HCT116 (cell line): ENCODE measurements at regions not wholly inside any gene's neighbourhood (a gene's known extent, or its start where the extent isn't known, plus 50 kb on each side); places are given as distances from the start of the nearest gene placed in this dataset.

Experiments
- ATAC-seq: fragments of 200-7000 bp; cut with Tn5 transposase; 2 replicates; pipeline ENCODE4 v1.9.1; 2020; ENCODE audit warnings: mild to moderate bottlenecking, moderate library complexity
- BruUV-seq: library from RNA; stranded (reverse); fragments of 400-500 nt; replicated peaks from 2 replicates; lab custom pipeline; 2021; lab: Mats Ljungman, UMichigan
- CTCF ChIA-PET: fragments of 300-600 bp; sonication (Branson Sonifier 250); formaldehyde crosslinking; loops from one replicate; lab custom pipeline; 2021; ENCODE audit warnings: antibody characterized with exemption; lab: Charles Lee
- POLR2A ChIA-PET: fragments of 300-600, 350-600 bp; sonication (Branson Sonifier 250); formaldehyde crosslinking; loops from one replicate; lab custom pipeline; 2021; ENCODE audit warnings: antibody characterized with exemption; lab: Charles Lee
- RAD21 ChIA-PET, 2 experiments: fragments of 300-600 bp; sonication (Branson Sonifier 250); formaldehyde crosslinking; loops; one replicate each; lab custom pipeline; 2023; ENCODE audit warnings: low total read pairs in 2 of 2; ENCODE audit not compliant: uncharacterized antibody in 2 of 2, unreplicated experiment in 2 of 2, low non-redundant PET in 1 of 2; lab: Charles Lee
- DNase-seq: peaks from one replicate; pipeline ENCODE4 v3.0.0-alpha.2; 2010; ENCODE audit warnings: low read depth, low spot score
- H2AFZ ChIP-seq: fragments of 200-600 bp; shearing (Covaris generic), sonication (generic); 2 replicates; pipeline ENCODE4 v1.6.1; 2017; ENCODE audit warnings: low read depth, mixed run types, mixed read lengths, antibody characterized with exemption, low read length; ENCODE audit not compliant: poor library complexity, severe bottlenecking
- H3K27ac ChIP-seq: 2 replicates; pipeline ENCODE4 v1.5.1; 2012; ENCODE audit warnings: low read depth, low read length
- H3K27me3 ChIP-seq: fragments of 200-600 bp; sonication (generic); 2 replicates; pipeline ENCODE4 v1.6.1; 2016; ENCODE audit warnings: mixed run types, low read length, mixed read lengths; ENCODE audit not compliant: insufficient read depth
- H3K36me3 ChIP-seq, 2 experiments: fragments of 200-500 bp in 1 of 2; fragments of 200-600 bp in 1 of 2; sonication (Bioruptor generic) in 1 of 2; sonication (generic) in 1 of 2; 2 replicates each; pipeline versions ENCODE4 v1.5.1 to v1.6.1; 2014 to 2016; ENCODE audit warnings: low read length in 2 of 2, inconsistent platforms in 1 of 2, mixed read lengths in 1 of 2, mixed run types in 1 of 2; ENCODE audit not compliant: insufficient read depth in 2 of 2, control insufficient read depth in 1 of 2
- H3K4me1 ChIP-seq, 2 experiments: fragments of 200-600 bp in 1 of 2; sonication (generic) in 1 of 2; 2 replicates each; pipeline versions ENCODE4 v1.5.1 to v1.6.1; 2012 to 2017; ENCODE audit warnings: low read length in 2 of 2, inconsistent platforms in 1 of 2, mild to moderate bottlenecking in 1 of 2, mixed read lengths in 1 of 2, mixed run types in 1 of 2, moderate library complexity in 1 of 2; ENCODE audit not compliant: insufficient read depth in 2 of 2, control insufficient read depth in 1 of 2
- H3K4me2 ChIP-seq: fragments of 200-600 bp; sonication (generic); 2 replicates; pipeline ENCODE4 v1.6.1; 2017; ENCODE audit warnings: mixed run types, low read length, mixed read lengths
- H3K4me3 ChIP-seq, 2 experiments: fragments of 200-600 bp in 1 of 2; sonication (generic) in 1 of 2; replicated peaks in 1 of 2; 2 replicates each; pipeline ENCODE4 v1.5.1; 2011 to 2016; ENCODE audit warnings: low read length in 2 of 2, control low read depth in 1 of 2, low read depth in 1 of 2, mild to moderate bottlenecking in 1 of 2, mixed read lengths in 1 of 2, mixed run types in 1 of 2
- H3K79me2 ChIP-seq: fragments of 200-600 bp; sonication (generic); 2 replicates; pipeline ENCODE4 v1.6.1; 2017; ENCODE audit warnings: mild to moderate bottlenecking, mixed run types, low read length, moderate library complexity, mixed read lengths; ENCODE audit not compliant: insufficient read depth
- H3K9ac ChIP-seq: fragments of 200-600 bp; sonication (generic); 2 replicates; pipeline ENCODE4 v1.6.1; 2016; ENCODE audit warnings: low read length, mixed read lengths
- H3K9me2 ChIP-seq: fragments of 200-600 bp; sonication (generic), shearing (Covaris generic); 2 replicates; pipeline ENCODE4 v1.6.1; 2017; ENCODE audit warnings: mixed run types, mild to moderate bottlenecking, moderate library complexity; ENCODE audit not compliant: insufficient read depth
- H3K9me3 ChIP-seq, 2 experiments: fragments of 200-500 bp in 1 of 2; fragments of 200-600 bp in 1 of 2; sonication (Bioruptor generic) in 1 of 2; sonication (generic) in 1 of 2; 2 replicates each; pipeline ENCODE4 v1.6.1; 2014 to 2017; ENCODE audit warnings: low read length in 2 of 2, mixed read lengths in 2 of 2, inconsistent platforms in 1 of 2, low read depth in 1 of 2, mild to moderate bottlenecking in 1 of 2, mixed run types in 1 of 2, moderate library complexity in 1 of 2; ENCODE audit not compliant: control insufficient read depth in 1 of 2, insufficient read depth in 1 of 2
- H4K20me1 ChIP-seq: fragments of 200-600 bp; sonication (generic), shearing (Covaris generic); 2 replicates; pipeline ENCODE4 v1.6.1; 2017; ENCODE audit warnings: mixed run types, mild to moderate bottlenecking, moderate library complexity; ENCODE audit not compliant: insufficient read depth
- CEBPB ChIP-seq: IDR thresholded peaks from 2 replicates; pipeline ENCODE4 v1.6.1; 2012; ENCODE audit warnings: low read depth
- ELF1 ChIP-seq: IDR thresholded peaks from 2 replicates; pipeline ENCODE4 v1.6.1; 2012; ENCODE audit warnings: low read depth, borderline replicate concordance
- EZH2 ChIP-seq: fragments of 200-600 bp; sonication (generic); IDR thresholded peaks from 2 replicates; pipeline ENCODE4 v1.6.1; 2017; ENCODE audit warnings: antibody characterized with exemption, mixed run types
- FOSL1 ChIP-seq: IDR thresholded peaks from 2 replicates; pipeline ENCODE4 v1.6.1; 2012; ENCODE audit warnings: low read depth
- POLR2AphosphoS5 ChIP-seq: IDR thresholded peaks from 2 replicates; pipeline ENCODE4 v1.6.1; 2011; ENCODE audit warnings: mild to moderate bottlenecking, low read depth, low read length, moderate library complexity
- SIN3A ChIP-seq: IDR thresholded peaks from 2 replicates; pipeline ENCODE4 v1.6.1; 2012; ENCODE audit warnings: low read depth
- SRF ChIP-seq: IDR thresholded peaks from 2 replicates; pipeline ENCODE4 v1.6.1; 2012; ENCODE audit warnings: low read depth
- TCF7L2 ChIP-seq: IDR thresholded peaks from 2 replicates; pipeline ENCODE4 v1.7.0; 2011; ENCODE audit warnings: borderline replicate concordance, inconsistent platforms; ENCODE audit not compliant: insufficient read depth, insufficient read length; ENCODE audit errors: extremely low read depth
- YY1 ChIP-seq: IDR thresholded peaks from 2 replicates; pipeline ENCODE4 v1.6.1; 2011; ENCODE audit warnings: low read length, low read depth, moderate library complexity, mild to moderate bottlenecking; ENCODE audit not compliant: insufficient replicate concordance; ENCODE audit errors: extremely low read depth
- ZFX ChIP-seq: fragments of 450-650 bp; IDR thresholded peaks from 2 replicates; pipeline ENCODE4 v1.6.1; 2017
- intact Hi-C: fragments of 100-400 bp; cut with micrococcal nuclease; formaldehyde crosslinking; loops from 2 replicates; pipeline ENCODE4 v1.10.0; 2022
- TF ChIP-seq, protein P1 (sequence below): IDR thresholded peaks from 2 replicates; pipeline ENCODE4 v1.6.1; 2012
- TF ChIP-seq, protein P2 (sequence below): IDR thresholded peaks from 2 replicates; pipeline ENCODE4 v1.6.1; 2012; ENCODE audit warnings: low read depth

DNA sequence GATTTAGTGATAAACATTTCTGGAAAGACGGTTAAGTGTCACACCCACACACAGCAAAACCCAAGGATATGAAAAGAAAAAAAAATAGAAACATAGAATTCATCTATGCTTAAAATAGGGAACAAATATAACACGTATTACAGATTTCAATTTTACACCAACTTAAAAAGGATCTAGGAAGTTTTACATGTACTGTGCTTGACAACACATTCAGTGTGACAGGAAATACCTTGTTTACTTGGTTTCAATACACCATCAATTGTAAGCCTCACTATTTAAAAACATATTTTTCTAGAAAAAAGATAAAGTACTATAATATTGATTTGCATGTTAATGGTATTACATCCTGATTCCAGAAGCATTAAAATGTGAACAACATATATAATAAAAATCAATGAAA, 77.0 kb upstream of the SPRY1 start:
- H3K9me2 ChIP-seq, result no peaks in the 10 kb centered on the region
- H4K20me1 ChIP-seq, result no peaks in the 10 kb centered on the region
- no peak overlapping the region for H3K27ac ChIP-seq
- ChIA-PET CTCF (no interaction called here), POLR2A (no interaction called here), RAD21 (no interaction called here)
- H3K27me3 ChIP-seq, result no peaks in the 10 kb centered on the region
- ATAC-seq (no peak), DNase-seq (no peak)
- no peak overlapping the region for H2AFZ ChIP-seq
- BruUV-seq, result no TSS peak
- H3K9ac ChIP-seq, result no peak overlapping the region
- no peak for TF ChIP-seq ELF1
- no peak for TF ChIP-seq TCF7L2
- TF ChIP-seq CEBPB, result no peak
- TF ChIP-seq SIN3A, result no peak
- no peak for TF ChIP-seq ZFX
- no peaks in the 10 kb centered on the region for H3K9me3 ChIP-seq
- intact Hi-C loops, result no loop called here
- H3K4me1 ChIP-seq, result 0 out of 4 replicates have a peak, but pooled peaks cover 0 to 4% of the 10 kb centered on the region in 2 experiments
- H3K4me3 ChIP-seq, result no peak overlapping the region
- no peaks in the 10 kb centered on the region for H3K79me2 ChIP-seq
- no peak overlapping the region for H3K4me2 ChIP-seq
- no peaks in the 10 kb centered on the region for H3K36me3 ChIP-seq

DNA sequence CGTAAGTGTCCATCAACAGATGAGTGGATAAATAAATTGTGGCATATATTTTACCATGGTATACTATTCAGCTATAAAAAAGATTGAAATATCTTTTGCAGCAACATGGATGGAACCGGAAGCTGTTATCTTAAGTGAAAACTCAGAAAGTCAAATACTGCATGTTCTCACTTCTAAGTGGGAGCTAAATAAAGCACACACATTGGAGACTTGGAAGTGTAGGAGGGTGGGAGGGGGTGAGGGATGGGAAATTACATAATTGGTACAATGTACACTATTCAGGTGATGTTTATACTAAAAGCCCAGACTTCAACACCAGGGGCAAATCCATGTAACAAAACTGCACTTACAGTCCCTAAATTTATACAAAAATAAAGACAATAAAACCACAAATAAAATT, 72.6 kb upstream of the SPRY1 start:
- Histone ChIP-seq H3K4me2 (no peak overlapping the region), H3K9ac (no peak overlapping the region)

More for the DNA sequence above, 72.6 kb upstream of the SPRY1 start:
- no TSS peak for BruUV-seq
- ChIA-PET RAD21 (no interaction called here), CTCF (no interaction called here), POLR2A (no interaction called here)
- Histone ChIP-seq H3K4me3 (no peak overlapping the region), H4K20me1 (no peaks in the 10 kb centered on the region), H3K27me3 (no peaks in the 10 kb centered on the region), H3K4me1 (no peaks in the 10 kb centered on the region), H3K9me3 (no peaks in the 10 kb centered on the region), H3K79me2 (no peaks in the 10 kb centered on the region), H3K27ac (no peak overlapping the region), H2AFZ (no peak overlapping the region), H3K36me3 (no peaks in the 10 kb centered on the region), H3K9me2 (no peaks in the 10 kb centered on the region; the same call in 1 of the 2 replicates)
- no peak for TF ChIP-seq YY1
- TF ChIP-seq, protein P1, sequence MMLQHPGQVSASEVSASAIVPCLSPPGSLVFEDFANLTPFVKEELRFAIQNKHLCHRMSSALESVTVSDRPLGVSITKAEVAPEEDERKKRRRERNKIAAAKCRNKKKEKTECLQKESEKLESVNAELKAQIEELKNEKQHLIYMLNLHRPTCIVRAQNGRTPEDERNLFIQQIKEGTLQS, result no peak
- no peak for TF ChIP-seq FOSL1
- TF ChIP-seq, protein P2, sequence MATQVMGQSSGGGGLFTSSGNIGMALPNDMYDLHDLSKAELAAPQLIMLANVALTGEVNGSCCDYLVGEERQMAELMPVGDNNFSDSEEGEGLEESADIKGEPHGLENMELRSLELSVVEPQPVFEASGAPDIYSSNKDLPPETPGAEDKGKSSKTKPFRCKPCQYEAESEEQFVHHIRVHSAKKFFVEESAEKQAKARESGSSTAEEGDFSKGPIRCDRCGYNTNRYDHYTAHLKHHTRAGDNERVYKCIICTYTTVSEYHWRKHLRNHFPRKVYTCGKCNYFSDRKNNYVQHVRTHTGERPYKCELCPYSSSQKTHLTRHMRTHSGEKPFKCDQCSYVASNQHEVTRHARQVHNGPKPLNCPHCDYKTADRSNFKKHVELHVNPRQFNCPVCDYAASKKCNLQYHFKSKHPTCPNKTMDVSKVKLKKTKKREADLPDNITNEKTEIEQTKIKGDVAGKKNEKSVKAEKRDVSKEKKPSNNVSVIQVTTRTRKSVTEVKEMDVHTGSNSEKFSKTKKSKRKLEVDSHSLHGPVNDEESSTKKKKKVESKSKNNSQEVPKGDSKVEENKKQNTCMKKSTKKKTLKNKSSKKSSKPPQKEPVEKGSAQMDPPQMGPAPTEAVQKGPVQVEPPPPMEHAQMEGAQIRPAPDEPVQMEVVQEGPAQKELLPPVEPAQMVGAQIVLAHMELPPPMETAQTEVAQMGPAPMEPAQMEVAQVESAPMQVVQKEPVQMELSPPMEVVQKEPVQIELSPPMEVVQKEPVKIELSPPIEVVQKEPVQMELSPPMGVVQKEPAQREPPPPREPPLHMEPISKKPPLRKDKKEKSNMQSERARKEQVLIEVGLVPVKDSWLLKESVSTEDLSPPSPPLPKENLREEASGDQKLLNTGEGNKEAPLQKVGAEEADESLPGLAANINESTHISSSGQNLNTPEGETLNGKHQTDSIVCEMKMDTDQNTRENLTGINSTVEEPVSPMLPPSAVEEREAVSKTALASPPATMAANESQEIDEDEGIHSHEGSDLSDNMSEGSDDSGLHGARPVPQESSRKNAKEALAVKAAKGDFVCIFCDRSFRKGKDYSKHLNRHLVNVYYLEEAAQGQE, result no peak
- TF ChIP-seq EZH2, result no peak
- no peak for TF ChIP-seq POLR2AphosphoS5
- no peak for TF ChIP-seq SRF
- DNase-seq, result no peak
- ATAC-seq, result no peak
- intact Hi-C loops, result no loop called here
